ENCODE measurements at regions not wholly inside any gene's neighbourhood (a gene's known extent, or its start where the extent isn't known, plus 50 kb on each side); places are given as distances from the start of the nearest gene placed in this dataset.

DNA sequence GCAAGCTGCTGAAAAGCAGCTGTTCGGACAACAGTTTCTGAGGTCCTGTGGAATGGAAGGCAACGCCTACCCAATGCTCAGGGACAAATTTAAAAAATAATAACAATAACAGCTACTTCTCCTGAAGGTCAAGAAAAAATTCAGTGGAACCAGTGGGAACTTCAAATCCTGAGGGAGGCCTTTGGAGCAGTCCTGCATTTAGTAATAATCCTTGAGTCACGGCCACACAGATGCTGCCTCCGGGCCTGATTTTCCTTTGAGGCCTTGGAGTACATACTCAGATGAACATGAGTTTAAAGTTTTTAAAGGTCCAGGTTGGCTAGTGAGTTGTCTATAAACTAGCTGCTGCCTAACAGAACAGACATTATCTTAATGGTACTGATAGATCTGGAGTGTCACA is 268.0 kb downstream of the MSRB3 start:
- DNase-seq (ENCODE audit: low spot score in 2 of 2): no peak
- Histone ChIP-seq H3K27me3 (no peaks in the 10 kb centered on the region), H3K4me1 (no peaks in the 10 kb centered on the region), H3K27ac (no peak overlapping the region), H3K9me3 (peaks cover 0 to 2% (median 0%) of the 10 kb centered on the region in 4 donors), H3K36me3 (no peaks in the 10 kb centered on the region), H3K4me3 (no peak overlapping the region)
- WGBS, 2 donors: 79 to 84% methylated on average over 4 of the region's 4 CpGs
- TF ChIP-seq EP300 (IDR thresholded peaks at IDR 0.05) (no peak), POLR2A (IDR thresholded peaks at IDR 0.05) (no peak)
- TF ChIP-seq, protein P1, sequence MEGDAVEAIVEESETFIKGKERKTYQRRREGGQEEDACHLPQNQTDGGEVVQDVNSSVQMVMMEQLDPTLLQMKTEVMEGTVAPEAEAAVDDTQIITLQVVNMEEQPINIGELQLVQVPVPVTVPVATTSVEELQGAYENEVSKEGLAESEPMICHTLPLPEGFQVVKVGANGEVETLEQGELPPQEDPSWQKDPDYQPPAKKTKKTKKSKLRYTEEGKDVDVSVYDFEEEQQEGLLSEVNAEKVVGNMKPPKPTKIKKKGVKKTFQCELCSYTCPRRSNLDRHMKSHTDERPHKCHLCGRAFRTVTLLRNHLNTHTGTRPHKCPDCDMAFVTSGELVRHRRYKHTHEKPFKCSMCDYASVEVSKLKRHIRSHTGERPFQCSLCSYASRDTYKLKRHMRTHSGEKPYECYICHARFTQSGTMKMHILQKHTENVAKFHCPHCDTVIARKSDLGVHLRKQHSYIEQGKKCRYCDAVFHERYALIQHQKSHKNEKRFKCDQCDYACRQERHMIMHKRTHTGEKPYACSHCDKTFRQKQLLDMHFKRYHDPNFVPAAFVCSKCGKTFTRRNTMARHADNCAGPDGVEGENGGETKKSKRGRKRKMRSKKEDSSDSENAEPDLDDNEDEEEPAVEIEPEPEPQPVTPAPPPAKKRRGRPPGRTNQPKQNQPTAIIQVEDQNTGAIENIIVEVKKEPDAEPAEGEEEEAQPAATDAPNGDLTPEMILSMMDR (IDR thresholded peaks at IDR 0.05): no peak

DNA sequence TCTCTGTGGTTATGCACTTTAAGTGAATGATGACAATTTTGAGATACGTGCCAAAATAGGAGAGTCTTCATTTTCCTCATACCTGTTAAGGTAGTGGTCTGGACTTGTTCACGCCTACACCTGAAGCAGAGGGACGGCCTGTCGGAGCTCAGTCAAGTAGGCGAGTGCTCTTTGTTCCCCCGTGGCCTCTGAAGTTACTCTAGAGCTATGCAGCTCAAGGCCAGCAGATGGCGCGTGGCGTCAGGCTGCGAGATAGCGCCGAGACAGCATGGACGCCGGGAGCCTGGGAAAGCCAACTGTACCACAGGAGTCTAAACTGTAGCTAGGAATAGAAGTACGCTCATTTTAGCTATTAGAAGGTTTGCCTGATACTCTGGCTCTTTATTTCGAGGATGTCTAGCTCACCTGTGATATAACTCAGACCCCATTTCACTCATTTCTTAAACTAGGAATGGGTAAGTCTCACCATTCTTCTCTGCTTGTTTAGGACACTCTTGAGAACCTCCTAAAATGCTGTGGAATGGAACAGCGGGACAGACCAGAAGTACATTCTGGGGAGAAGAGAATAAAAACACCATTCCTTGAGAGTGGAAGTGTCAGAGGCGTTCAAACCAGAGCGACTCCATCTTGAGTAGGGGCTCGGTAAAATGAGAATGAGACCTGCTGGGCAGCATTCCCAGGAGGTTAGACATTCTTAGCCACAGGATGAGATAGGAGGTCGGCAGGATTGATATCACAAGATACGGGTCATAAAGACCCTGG is 267.4 kb upstream of the HMGA2 start:
- Histone ChIP-seq H3K4me1 (peaks cover 0 to 9% (median 0%) of the 10 kb centered on the region in 4 donors), H3K27ac (no peak overlapping the region), H3K27me3 (no peaks in the 10 kb centered on the region), H3K36me3 (no peaks in the 10 kb centered on the region), H3K4me3 (no peak overlapping the region), H3K9me3 (no peaks in the 10 kb centered on the region)
- TF ChIP-seq POLR2A (IDR thresholded peaks at IDR 0.05): no peak
- TF ChIP-seq EP300 (IDR thresholded peaks at IDR 0.05): no peak
- TF ChIP-seq, protein P1 (IDR thresholded peaks at IDR 0.05): peak; percentile 76 to 86 (median 79)
- DNase-seq (ENCODE audit: low spot score in 2 of 2): peak; percentile 57 to 67
- WGBS, 2 donors: 33 to 35% methylated on average over 22 of the region's 22 CpGs

DNA sequence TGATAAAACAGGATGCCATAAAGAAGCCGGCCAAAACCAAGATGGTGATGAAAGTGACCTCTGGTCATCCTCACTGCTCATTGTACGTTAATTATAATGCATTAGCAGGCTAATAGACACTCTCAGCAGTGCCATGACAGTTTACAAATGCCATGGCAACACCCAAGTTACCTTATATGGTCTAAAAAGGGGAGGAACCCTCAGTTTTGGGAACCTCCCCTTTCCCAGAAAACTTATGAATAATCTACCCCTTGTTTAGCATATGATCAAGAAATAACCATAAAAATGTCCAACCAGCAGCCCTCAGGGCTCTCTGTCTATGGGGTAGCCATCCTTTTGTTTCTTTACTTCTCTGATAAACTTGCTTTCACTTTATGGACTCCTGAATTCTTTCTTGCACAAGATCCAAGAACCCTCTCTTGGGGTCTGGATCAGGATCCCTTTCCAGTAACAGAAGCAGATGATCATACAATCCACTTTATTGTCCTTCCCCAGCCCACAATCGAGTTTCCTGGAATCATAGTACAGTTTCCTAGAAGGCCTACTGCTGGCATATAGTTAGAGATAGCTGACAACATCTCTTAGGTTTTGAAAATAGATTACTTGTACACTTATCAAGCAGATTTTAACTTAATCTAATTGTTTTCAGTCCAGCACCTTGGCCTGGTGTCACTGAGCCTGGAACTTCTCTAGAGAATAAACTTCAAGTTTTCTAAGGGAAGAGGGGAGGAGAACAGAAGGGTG is 266.7 kb upstream of the HMGA2 start:
- Histone ChIP-seq H3K27me3 (no peaks in the 10 kb centered on the region), H3K4me3 (no peak overlapping the region), H3K36me3 (no peaks in the 10 kb centered on the region), H3K27ac (no peak overlapping the region), H3K9me3 (no peaks in the 10 kb centered on the region), H3K4me1 (peaks cover 0 to 9% (median 0%) of the 10 kb centered on the region in 4 donors)
- DNase-seq (ENCODE audit: low spot score in 2 of 2): no peak
- 76% methylated on average over 3 of the region's 3 CpGs for WGBS, 2 donors
- TF ChIP-seq EP300 (IDR thresholded peaks at IDR 0.05) (no peak), POLR2A (IDR thresholded peaks at IDR 0.05) (no peak)
- TF ChIP-seq, protein P1 (IDR thresholded peaks at IDR 0.05): no peak

DNA sequence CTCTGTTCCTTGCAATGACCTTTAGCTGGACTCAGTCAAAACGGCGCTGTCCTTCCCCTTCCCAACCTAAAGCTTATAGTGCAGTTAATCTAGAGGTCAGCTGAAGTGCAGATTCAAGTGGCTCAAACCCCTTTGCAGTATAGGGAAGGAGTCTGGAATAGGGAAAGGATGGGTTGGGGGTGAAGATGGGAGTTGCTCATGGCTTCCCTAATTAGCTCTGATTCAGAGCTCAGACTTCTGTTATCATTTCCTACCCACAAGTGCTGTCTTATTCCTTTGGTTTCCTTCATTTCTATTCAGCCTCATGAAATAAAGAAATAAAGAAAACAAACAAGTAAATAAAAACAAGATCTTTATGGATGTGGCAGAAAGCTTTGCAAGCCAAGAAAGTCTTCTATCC is 264.0 kb upstream of the HMGA2 start:
- H3K36me3 ChIP-seq: no peaks in the 10 kb centered on the region
- H3K27me3 ChIP-seq: no peaks in the 10 kb centered on the region
- H3K9me3 ChIP-seq: no peaks in the 10 kb centered on the region
- DNase-seq (ENCODE audit: low spot score in 2 of 2): no peak
- H3K4me3 ChIP-seq: no peak overlapping the region
- H3K4me1 ChIP-seq: peaks cover 0 to 9% (median 0%) of the 10 kb centered on the region in 4 donors
- H3K27ac ChIP-seq: no peak overlapping the region
- TF ChIP-seq POLR2A (IDR thresholded peaks at IDR 0.05) (no peak), EP300 (IDR thresholded peaks at IDR 0.05) (no peak)
- TF ChIP-seq, protein P1 (IDR thresholded peaks at IDR 0.05): no peak
- WGBS, 2 donors: 81 to 98% methylated on average over 2 of the region's 2 CpGs

DNA sequence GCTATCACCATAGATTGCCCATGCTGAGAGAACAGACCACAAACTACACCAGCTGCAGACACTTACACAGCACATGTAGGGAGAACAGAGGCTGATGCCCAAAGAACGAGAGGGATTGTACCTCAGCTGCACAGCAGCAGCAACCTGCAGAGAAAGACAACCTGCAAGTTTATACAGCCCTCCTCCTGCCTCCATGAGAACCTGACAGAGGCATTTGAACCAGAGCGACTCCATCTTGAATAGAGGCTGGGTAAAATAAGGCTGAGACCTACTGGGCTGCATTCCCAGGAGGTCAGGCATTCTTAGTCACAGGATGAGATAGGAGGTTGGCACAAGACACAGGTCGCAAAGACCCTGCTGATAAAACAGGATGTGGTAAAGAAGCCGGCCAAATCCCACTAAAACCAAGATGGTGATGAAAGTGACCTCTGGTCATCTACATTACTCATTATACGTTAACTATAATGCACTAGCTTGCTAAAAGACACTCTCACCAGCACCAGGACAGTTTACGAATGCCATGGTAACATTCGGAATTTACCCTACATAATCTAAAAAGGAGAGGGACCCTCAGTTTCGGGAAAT is 262.4 kb upstream of the HMGA2 start:
- DNase-seq (ENCODE audit: low spot score in 2 of 2): no peak
- no peak overlapping the region for H3K27ac ChIP-seq
- H3K27me3 ChIP-seq: no peaks in the 10 kb centered on the region
- no peaks in the 10 kb centered on the region for H3K36me3 ChIP-seq
- 88 to 92% methylated on average over 8 of the region's 8 CpGs for WGBS, 2 donors
- TF ChIP-seq POLR2A (IDR thresholded peaks at IDR 0.05) (no peak), EP300 (IDR thresholded peaks at IDR 0.05) (no peak)
- TF ChIP-seq, protein P1 (IDR thresholded peaks at IDR 0.05): no peak
- no peaks in the 10 kb centered on the region for H3K9me3 ChIP-seq
- no peak overlapping the region for H3K4me3 ChIP-seq
- H3K4me1 ChIP-seq: peaks cover 0 to 8% (median 0%) of the 10 kb centered on the region in 4 donors
